CD4-positive, alpha-beta T cell (primary cell): ENCODE measurements at regions not wholly inside any gene's neighbourhood (a gene's known extent, or its start where the extent isn't known, plus 50 kb on each side); places are given as distances from the start of the nearest gene placed in this dataset.

ENCODE experiments used
- ATAC-seq: fragments of 200-7000 bp; cut with Tn5 transposase; one replicate; pipeline ENCODE4 v1.10.0; 2022; ENCODE audit warnings: mild to moderate bottlenecking; ENCODE audit not compliant: poor library complexity
- CTCF ChIA-PET: fragments of 350-600 bp; sonication (Branson Sonifier 250); formaldehyde crosslinking; loops from one replicate; lab custom pipeline; 2021; ENCODE audit warnings: antibody characterized with exemption, inconsistent platforms; lab: Charles Lee
- POLR2A ChIA-PET: fragments of 350-600 bp; sonication (Branson Sonifier 250); formaldehyde crosslinking; loops from one replicate; lab custom pipeline; 2021; ENCODE audit warnings: antibody characterized with exemption, inconsistent platforms; lab: Charles Lee
- DNase-seq, 14 experiments: peaks; one replicate each; pipeline ENCODE4 v3.0.0-alpha.2; 2013 to 2020; ENCODE audit warnings: mixed read lengths in 2 of 14
- H3K27ac ChIP-seq, 2 donors: one replicate each; pipeline versions ENCODE4 v1.5.1 to v1.7.0; 2013; ENCODE audit warnings: low read length in 2 of 2, low read depth in 1 of 2, mild to moderate bottlenecking in 1 of 2
- H3K27me3 ChIP-seq, 2 experiments: 1 replicate in 1 of 2; 2 replicates in 1 of 2; pipeline versions ENCODE4 v1.6.1 to v1.7.0; 2013; ENCODE audit warnings: low read length in 2 of 2, control low read depth in 1 of 2, mild to moderate bottlenecking in 1 of 2, moderate library complexity in 1 of 2; ENCODE audit not compliant: insufficient read depth in 2 of 2, control insufficient read depth in 1 of 2
- H3K36me3 ChIP-seq: one replicate; pipeline ENCODE4 v1.6.1; 2013; ENCODE audit warnings: low read length, control low read depth; ENCODE audit not compliant: insufficient read depth
- H3K4me1 ChIP-seq: one replicate; pipeline ENCODE4 v1.6.1; 2013; ENCODE audit warnings: low read length, control low read depth; ENCODE audit not compliant: insufficient read depth
- H3K4me3 ChIP-seq: one replicate; pipeline ENCODE4 v1.5.1; 2013; ENCODE audit warnings: mild to moderate bottlenecking, low read length, moderate library complexity
- H3K9me3 ChIP-seq, 2 experiments: 1 replicate in 1 of 2; 2 replicates in 1 of 2; pipeline versions ENCODE4 v1.6.1 to v1.7.0; 2013; ENCODE audit warnings: low read length in 2 of 2, mild to moderate bottlenecking in 2 of 2, control low read depth in 1 of 2, moderate library complexity in 1 of 2; ENCODE audit not compliant: control insufficient read depth in 1 of 2, insufficient read depth in 1 of 2
- H3K27ac Mint-ChIP-seq: one replicate; pipeline ENCODE4 v1.8.0; 2020; ENCODE audit warnings: mixed read lengths
- H3K27me3 Mint-ChIP-seq: one replicate; pipeline ENCODE4 v1.8.0; 2021; ENCODE audit warnings: mixed read lengths
- H3K36me3 Mint-ChIP-seq: one replicate; pipeline ENCODE4 v1.8.0; 2021; ENCODE audit warnings: low read depth, mixed read lengths
- H3K4me1 Mint-ChIP-seq: one replicate; pipeline ENCODE4 v1.8.0; 2021; ENCODE audit warnings: low read depth, mixed read lengths
- H3K4me3 Mint-ChIP-seq: one replicate; pipeline ENCODE4 v1.8.0; 2020; ENCODE audit warnings: mild to moderate bottlenecking, mixed read lengths
- H3K9me3 Mint-ChIP-seq: one replicate; pipeline ENCODE4 v1.8.0; 2020; ENCODE audit warnings: mixed read lengths
- intact Hi-C, 2 experiments: fragments of 100-400 bp; cut with DNase I in 1 of 2; cut with micrococcal nuclease in 1 of 2; formaldehyde crosslinking; loops; one replicate each; pipeline versions ENCODE4 v1.15.1 to v1.9.0; 2023 to 2025; cut with DNase I, micrococcal nuclease
- TF ChIP-seq, protein P1 (sequence below): fragments of 200-600 bp; IDR thresholded peaks from one replicate; pipeline ENCODE4 v1.8.0; 2022; ENCODE audit warnings: antibody characterized with exemption, mild to moderate bottlenecking

DNA sequence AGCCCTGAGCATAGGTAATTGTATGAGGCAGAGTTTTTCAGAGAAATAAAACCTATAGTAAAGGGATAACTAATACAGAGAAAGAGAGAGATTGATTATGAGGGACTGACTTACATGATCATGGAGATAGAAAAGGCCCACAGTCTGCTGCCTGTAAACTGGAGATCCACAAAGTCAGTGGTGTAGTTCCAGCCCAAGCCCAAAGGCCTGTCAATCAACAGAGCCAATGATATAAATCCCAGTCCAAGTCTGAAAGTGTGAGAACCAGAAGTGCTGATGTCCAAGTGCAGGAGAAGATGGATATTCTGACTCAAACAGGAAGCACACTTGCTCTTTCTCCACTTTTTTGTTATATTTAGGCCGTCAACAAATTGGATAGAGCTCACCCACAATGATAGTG is 340.1 kb upstream of the RGS18 start:
- intact Hi-C loops, result no loop called here
- ATAC-seq (no peak), DNase-seq (no peak)
- no peaks in the 10 kb centered on the region for H3K4me1 ChIP-seq
- Mint-ChIP-seq H3K9me3 (peaks cover 7% of the 10 kb centered on the region), H3K36me3 (no peaks in the 10 kb centered on the region), H3K27me3 (no peaks in the 10 kb centered on the region), H3K4me3 (no peak overlapping the region), H3K4me1 (no peaks in the 10 kb centered on the region), H3K27ac (no peak overlapping the region)
- peaks cover 0 to 3% of the 10 kb centered on the region in 2 experiments for H3K9me3 ChIP-seq
- CTCF ChIA-PET, result no interaction called here
- H3K4me3 ChIP-seq, result no peak overlapping the region
- H3K27me3 ChIP-seq, result no peaks in the 10 kb centered on the region
- TF ChIP-seq, protein P1, sequence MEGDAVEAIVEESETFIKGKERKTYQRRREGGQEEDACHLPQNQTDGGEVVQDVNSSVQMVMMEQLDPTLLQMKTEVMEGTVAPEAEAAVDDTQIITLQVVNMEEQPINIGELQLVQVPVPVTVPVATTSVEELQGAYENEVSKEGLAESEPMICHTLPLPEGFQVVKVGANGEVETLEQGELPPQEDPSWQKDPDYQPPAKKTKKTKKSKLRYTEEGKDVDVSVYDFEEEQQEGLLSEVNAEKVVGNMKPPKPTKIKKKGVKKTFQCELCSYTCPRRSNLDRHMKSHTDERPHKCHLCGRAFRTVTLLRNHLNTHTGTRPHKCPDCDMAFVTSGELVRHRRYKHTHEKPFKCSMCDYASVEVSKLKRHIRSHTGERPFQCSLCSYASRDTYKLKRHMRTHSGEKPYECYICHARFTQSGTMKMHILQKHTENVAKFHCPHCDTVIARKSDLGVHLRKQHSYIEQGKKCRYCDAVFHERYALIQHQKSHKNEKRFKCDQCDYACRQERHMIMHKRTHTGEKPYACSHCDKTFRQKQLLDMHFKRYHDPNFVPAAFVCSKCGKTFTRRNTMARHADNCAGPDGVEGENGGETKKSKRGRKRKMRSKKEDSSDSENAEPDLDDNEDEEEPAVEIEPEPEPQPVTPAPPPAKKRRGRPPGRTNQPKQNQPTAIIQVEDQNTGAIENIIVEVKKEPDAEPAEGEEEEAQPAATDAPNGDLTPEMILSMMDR, result no peak
- H3K36me3 ChIP-seq, result no peaks in the 10 kb centered on the region
- POLR2A ChIA-PET, result no interaction called here
- no peak overlapping the region for H3K27ac ChIP-seq

DNA sequence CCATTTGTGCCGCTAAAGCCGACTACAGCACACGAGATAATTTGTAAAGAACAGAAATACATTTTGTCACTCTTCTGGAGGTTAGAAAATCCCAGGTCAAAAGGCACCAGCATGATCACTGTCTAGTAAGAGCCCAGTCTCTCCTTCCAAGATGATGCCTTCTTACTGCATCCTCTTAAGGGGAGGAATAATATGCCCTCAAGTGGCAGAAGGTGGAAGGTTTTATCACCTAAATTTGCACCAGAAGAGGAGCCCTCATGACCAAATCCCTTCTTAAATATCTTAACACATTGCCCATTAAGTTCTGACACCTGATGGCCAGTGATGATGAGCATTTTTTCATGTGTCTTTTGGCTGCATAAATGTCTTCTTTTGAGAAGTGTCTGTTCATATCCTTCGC is 326.7 kb upstream of the RGS18 start:
- Histone ChIP-seq H3K27me3 (no peaks in the 10 kb centered on the region), H3K4me1 (no peaks in the 10 kb centered on the region), H3K9me3 (no peaks in the 10 kb centered on the region), H3K36me3 (no peaks in the 10 kb centered on the region), H3K4me3 (no peak overlapping the region), H3K27ac (no peak overlapping the region)
- CTCF ChIA-PET, result no interaction called here
- POLR2A ChIA-PET, result no interaction called here
- Mint-ChIP-seq H3K36me3 (no peaks in the 10 kb centered on the region), H3K27me3 (no peaks in the 10 kb centered on the region), H3K27ac (no peak overlapping the region), H3K9me3 (peaks cover 5% of the 10 kb centered on the region), H3K4me1 (no peaks in the 10 kb centered on the region), H3K4me3 (no peak overlapping the region)
- TF ChIP-seq, protein P1, result no peak
- no peak for ATAC-seq
- no peak for DNase-seq
- intact Hi-C loops, result no loop called here

- no peak for DNase-seq
- H3K4me1 Mint-ChIP-seq, result no peaks in the 10 kb centered on the region
- TF ChIP-seq, protein P1, result no peak
These were observed 318.4 kb upstream of the RGS18 start for GRCh38 chr1:191839891-191840290.

More at GRCh38 chr1:191839891-191840290, 318.4 kb upstream of the RGS18 start:
- no peak for ATAC-seq
- intact Hi-C loops, result no loop called here
- Histone ChIP-seq H3K27me3 (no peaks in the 10 kb centered on the region), H3K4me3 (no peak overlapping the region), H3K9me3 (no peaks in the 10 kb centered on the region), H3K4me1 (no peaks in the 10 kb centered on the region), H3K27ac (no peak overlapping the region), H3K36me3 (no peaks in the 10 kb centered on the region)
- no peaks in the 10 kb centered on the region for H3K36me3 Mint-ChIP-seq
- H3K27me3 Mint-ChIP-seq, result no peaks in the 10 kb centered on the region
- H3K9me3 Mint-ChIP-seq, result peaks cover 5% of the 10 kb centered on the region
- no peak overlapping the region for H3K4me3 Mint-ChIP-seq
- POLR2A ChIA-PET, result no interaction called here
- CTCF ChIA-PET, result no interaction called here
- H3K27ac Mint-ChIP-seq, result no peak overlapping the region
